GM12865 (cell line): ENCODE measurements at regions not wholly inside any gene's neighbourhood (a gene's known extent, or its start where the extent isn't known, plus 50 kb on each side); places are given as distances from the start of the nearest gene placed in this dataset.

Experiments
- DNase-seq: peaks from one replicate; pipeline ENCODE4 v3.0.0; 2010; ENCODE audit warnings: low read depth
- H3K4me3 ChIP-seq: 2 replicates; pipeline ENCODE4 v1.5.1; 2011; ENCODE audit warnings: mild to moderate bottlenecking, low read depth, low read length, control low read depth
- TF ChIP-seq, protein P1 (sequence below): IDR thresholded peaks from 2 replicates; pipeline ENCODE4 v1.5.1; 2011; ENCODE audit warnings: low read length, control low read depth, low read depth, inconsistent platforms; ENCODE audit not compliant: insufficient read depth; ENCODE audit errors: missing control alignments

DNA sequence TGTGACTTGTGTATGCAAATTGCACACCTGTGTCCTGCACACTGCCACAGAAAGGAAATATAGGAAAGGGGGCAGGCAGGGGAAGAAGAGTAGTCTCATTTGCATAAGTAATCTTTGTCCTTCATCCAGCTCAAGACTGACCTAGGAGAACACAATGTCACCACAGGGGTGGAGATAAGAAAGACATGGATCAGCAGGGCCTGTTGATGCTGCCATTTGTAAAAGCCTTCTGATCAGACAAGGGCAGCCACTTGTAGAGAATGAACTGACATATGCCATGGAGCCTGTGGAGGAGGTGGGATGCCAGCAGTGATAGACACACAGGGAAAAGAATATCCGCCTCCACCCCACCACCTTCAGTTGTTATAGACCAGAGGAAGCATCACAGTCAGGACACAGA, 528.9 kb downstream of the HTR7 start:
- DNase-seq, result no peak
- TF ChIP-seq, protein P1, sequence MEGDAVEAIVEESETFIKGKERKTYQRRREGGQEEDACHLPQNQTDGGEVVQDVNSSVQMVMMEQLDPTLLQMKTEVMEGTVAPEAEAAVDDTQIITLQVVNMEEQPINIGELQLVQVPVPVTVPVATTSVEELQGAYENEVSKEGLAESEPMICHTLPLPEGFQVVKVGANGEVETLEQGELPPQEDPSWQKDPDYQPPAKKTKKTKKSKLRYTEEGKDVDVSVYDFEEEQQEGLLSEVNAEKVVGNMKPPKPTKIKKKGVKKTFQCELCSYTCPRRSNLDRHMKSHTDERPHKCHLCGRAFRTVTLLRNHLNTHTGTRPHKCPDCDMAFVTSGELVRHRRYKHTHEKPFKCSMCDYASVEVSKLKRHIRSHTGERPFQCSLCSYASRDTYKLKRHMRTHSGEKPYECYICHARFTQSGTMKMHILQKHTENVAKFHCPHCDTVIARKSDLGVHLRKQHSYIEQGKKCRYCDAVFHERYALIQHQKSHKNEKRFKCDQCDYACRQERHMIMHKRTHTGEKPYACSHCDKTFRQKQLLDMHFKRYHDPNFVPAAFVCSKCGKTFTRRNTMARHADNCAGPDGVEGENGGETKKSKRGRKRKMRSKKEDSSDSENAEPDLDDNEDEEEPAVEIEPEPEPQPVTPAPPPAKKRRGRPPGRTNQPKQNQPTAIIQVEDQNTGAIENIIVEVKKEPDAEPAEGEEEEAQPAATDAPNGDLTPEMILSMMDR, result no peak
- no peak overlapping the region for H3K4me3 ChIP-seq

- TF ChIP-seq, protein P1, result no peak
- H3K4me3 ChIP-seq, result no peak overlapping the region
- no peak for DNase-seq
These were observed 520.5 kb downstream of the HTR7 start for GRCh38 chr10:90337316-90337715.

GRCh38 chr10:90342480-90342879, 515.4 kb downstream of the HTR7 start:
- no peak overlapping the region for H3K4me3 ChIP-seq
- TF ChIP-seq, protein P1, result no peak
- DNase-seq, result no peak

GRCh38 chr10:90344226-90344625, 513.6 kb downstream of the HTR7 start:
- TF ChIP-seq, protein P1, result no peak
- H3K4me3 ChIP-seq, result no peak overlapping the region

GRCh38 chr10:90347239-90347638, 510.6 kb downstream of the HTR7 start:
- TF ChIP-seq, protein P1, result no peak
- no peak for DNase-seq
- H3K4me3 ChIP-seq, result no peak overlapping the region

More at GRCh38 chr10:90344226-90344625, 513.6 kb downstream of the HTR7 start:
- no peak for DNase-seq

GRCh38 chr10:90350122-90350521, 507.7 kb downstream of the HTR7 start:
- TF ChIP-seq, protein P1, result no peak
- DNase-seq, result no peak
- H3K4me3 ChIP-seq, result no peak overlapping the region

GRCh38 chr10:90352288-90352687, 505.6 kb downstream of the HTR7 start:
- H3K4me3 ChIP-seq, result no peak overlapping the region
- TF ChIP-seq, protein P1, result no peak
- peak; percentile 1 for DNase-seq
